ENCODE measurements at regions not wholly inside any gene's neighbourhood (a gene's known extent, or its start where the extent isn't known, plus 50 kb on each side); places are given as distances from the start of the nearest gene placed in this dataset.

GRCh38 chr10:58044072-58044471, 223.6 kb downstream of the IPMK start:
- Histone ChIP-seq H2AFZ (ENCODE audit: control insufficient read depth, low read depth, low read length) (no peak overlapping the region), H3K36me3 (ENCODE audit: control insufficient read depth in 2 of 2, insufficient read depth in 2 of 2, low read length in 1 of 2) (no peaks in the 10 kb centered on the region), H3K4me2 (ENCODE audit: control insufficient read depth, insufficient read depth) (no peak overlapping the region), H3K79me2 (ENCODE audit: control insufficient read depth, insufficient read depth, low read length) (no peaks in the 10 kb centered on the region), H3K4me1 (ENCODE audit: control insufficient read depth, insufficient read depth, low read length) (no peaks in the 10 kb centered on the region), H3K9me3 (replicated peaks; ENCODE audit: control insufficient read depth, insufficient read depth, low read length) (no peaks in the 10 kb centered on the region), H3K27me3 (replicated peaks in 1 of 2; ENCODE audit: control insufficient read depth in 2 of 2, insufficient read depth in 2 of 2, low read length in 1 of 2) (no peaks in the 10 kb centered on the region), H3K4me3 (no peak overlapping the region), H3K9ac (ENCODE audit: control insufficient read depth, insufficient read depth, low read length) (no peak overlapping the region), H4K20me1 (ENCODE audit: control insufficient read depth, insufficient read depth) (no peaks in the 10 kb centered on the region), H3K27ac (ENCODE audit: control insufficient read depth, insufficient read depth) (no peak overlapping the region)
- POLR2A ChIA-PET = no interaction called here
- FAIRE-seq (no peak), ATAC-seq (no peak), DNase-seq (ENCODE audit: low read depth, low spot score) (no peak)
- SMC1A ChIA-PET (ENCODE audit: uncharacterized antibody, unreplicated experiment) = no interaction called here
- intact Hi-C loops (cut with micrococcal nuclease; ENCODE audit: unreplicated experiment) = no loop called here
- no TSS peak for BruUV-seq (replicated peaks)
- TF ChIP-seq NR2F1 (conservative IDR thresholded peaks at IDR 0.05) (no peak), FOXK2 (IDR thresholded peaks at IDR 0.05) (no peak), MYB (IDR thresholded peaks at IDR 0.05; ENCODE audit: borderline replicate concordance, low read depth, low read length) (no peak), GATAD2B (conservative IDR thresholded peaks at IDR 0.05; ENCODE audit: low read depth) (no peak)
- WGBS (ENCODE audit: insufficient coverage, insufficient replicate concordance, low lambda C conversion rate, missing lambda C conversion rate) = 18% methylated on average over 3 of the region's 3 CpGs
- CTCF ChIA-PET = no interaction called here
- in situ Hi-C loops (cut with MboI) = no loop called here
- RAD21 ChIA-PET (ENCODE audit: unreplicated experiment) = no interaction called here

GRCh38 chr10:58041901-58042300, 225.8 kb downstream of the IPMK start:
- H3K4me2 ChIP-seq (ENCODE audit: control insufficient read depth, insufficient read depth) = no peak overlapping the region
- H4K20me1 ChIP-seq (ENCODE audit: control insufficient read depth, insufficient read depth) = no peaks in the 10 kb centered on the region
- no peak overlapping the region for H3K9ac ChIP-seq (ENCODE audit: control insufficient read depth, insufficient read depth, low read length)
- H2AFZ ChIP-seq (ENCODE audit: control insufficient read depth, low read depth, low read length) = no peak overlapping the region
- no peaks in the 10 kb centered on the region for H3K36me3 ChIP-seq (ENCODE audit: control insufficient read depth in 2 of 2, insufficient read depth in 2 of 2, low read length in 1 of 2)
- no peaks in the 10 kb centered on the region for H3K27me3 ChIP-seq (replicated peaks in 1 of 2; ENCODE audit: control insufficient read depth in 2 of 2, insufficient read depth in 2 of 2, low read length in 1 of 2)
- no peaks in the 10 kb centered on the region for H3K79me2 ChIP-seq (ENCODE audit: control insufficient read depth, insufficient read depth, low read length)
- ChIA-PET POLR2A (no interaction called here), SMC1A (ENCODE audit: uncharacterized antibody, unreplicated experiment) (no interaction called here), CTCF (interaction anchor here (0.6 kb wide), 1 partner anchor 10 kb away, joined by 3 read pairs; no protein-coding TSS in a partner anchor), RAD21 (ENCODE audit: unreplicated experiment) (no interaction called here)
- no peak overlapping the region for H3K4me3 ChIP-seq
- no TSS peak for BruUV-seq (replicated peaks)
- intact Hi-C loops (cut with micrococcal nuclease; ENCODE audit: unreplicated experiment) (no loop called here), in situ Hi-C loops (cut with MboI) (no loop called here)
- DNase-seq (ENCODE audit: low read depth, low spot score) (no peak), ATAC-seq (no peak), FAIRE-seq (no peak)
- no peak overlapping the region for H3K27ac ChIP-seq (ENCODE audit: control insufficient read depth, insufficient read depth)
- no peaks in the 10 kb centered on the region for H3K9me3 ChIP-seq (replicated peaks; ENCODE audit: control insufficient read depth, insufficient read depth, low read length)
- no peaks in the 10 kb centered on the region for H3K4me1 ChIP-seq (ENCODE audit: control insufficient read depth, insufficient read depth, low read length)
- TF ChIP-seq BCLAF1 (IDR thresholded peaks at IDR 0.05) (no peak), NFYB (IDR thresholded peaks at IDR 0.05; ENCODE audit: insufficient read depth, low read depth, low read length) (no peak), EP300 (IDR thresholded peaks at IDR 0.05; ENCODE audit: borderline replicate concordance in 1 of 2, control insufficient read depth in 1 of 2, low read depth in 2 of 2, low read length in 2 of 2) (no peak), SMAD1 (IDR thresholded peaks at IDR 0.05; ENCODE audit: low read depth, partially characterized antibody) (no peak), BHLHE40 (IDR thresholded peaks at IDR 0.05; ENCODE audit: borderline replicate concordance in 1 of 2, low read depth in 2 of 2, low read length in 1 of 2) (no peak), RB1 (IDR thresholded peaks at IDR 0.05; ENCODE audit: borderline replicate concordance) (no peak), HDAC6 (IDR thresholded peaks at IDR 0.05; ENCODE audit: unreplicated experiment) (no peak), HDAC2 (IDR thresholded peaks at IDR 0.05) (no peak), STAT3 (IDR thresholded peaks at IDR 0.05; ENCODE audit: low read depth, low read length) (no peak), CHD1 (IDR thresholded peaks at IDR 0.05; ENCODE audit: low read depth, low read length) (no peak), KAT2A (conservative IDR thresholded peaks at IDR 0.05; ENCODE audit: control insufficient read depth, low read depth, low read length) (no peak), SP1 (IDR thresholded peaks at IDR 0.05; ENCODE audit: low read depth, low read length) (no peak), MXI1 (IDR thresholded peaks at IDR 0.05; ENCODE audit: low read depth, low read length) (no peak), RAD21 (IDR thresholded peaks at IDR 0.05; ENCODE audit: insufficient read depth, low read depth, low read length) (no peak)

All from GM12878 (cell line).